Astrocyte (in vitro differentiated cells and primary cell): ENCODE measurements at regions not wholly inside any gene's neighbourhood (a gene's known extent, or its start where the extent isn't known, plus 50 kb on each side); places are given as distances from the start of the nearest gene placed in this dataset.

ENCODE experiments used
- CTCF ChIP-seq: IDR thresholded peaks from 2 replicates; pipeline ENCODE4 v1.5.1; 2011; ENCODE audit warnings: low read depth, mild to moderate bottlenecking, inconsistent platforms, low read length, moderate library complexity; ENCODE audit not compliant: insufficient read depth
- EZH2 ChIP-seq: IDR thresholded peaks from 2 replicates; pipeline ENCODE4 v1.6.1; 2012; ENCODE audit warnings: mild to moderate bottlenecking, low read length, inconsistent platforms; ENCODE audit not compliant: insufficient read depth

- no peak for TF ChIP-seq CTCF
- no peak for TF ChIP-seq EZH2
These were observed 51.9 kb downstream of the MRPL36 start for GRCh38 chr5:1747803-1748085.
